GM19324 (cell line): ENCODE measurements at regions not wholly inside any gene's neighbourhood (a gene's known extent, or its start where the extent isn't known, plus 50 kb on each side); places are given as distances from the start of the nearest gene placed in this dataset.
"Not testable (repeated sequence)": the region's sequence is repeated elsewhere in the genome, so short reads cannot be mapped to it uniquely, and the experiment has no call there.

Source experiments
- ATAC-seq: cut with Tn5 transposase; IDR thresholded peaks from one replicate; pipeline ENCODE4 v1.9.1; 2021; ENCODE audit warnings: mild to moderate bottlenecking, moderate library complexity; ENCODE audit not compliant: unreplicated experiment, low FRiP score

DNA sequence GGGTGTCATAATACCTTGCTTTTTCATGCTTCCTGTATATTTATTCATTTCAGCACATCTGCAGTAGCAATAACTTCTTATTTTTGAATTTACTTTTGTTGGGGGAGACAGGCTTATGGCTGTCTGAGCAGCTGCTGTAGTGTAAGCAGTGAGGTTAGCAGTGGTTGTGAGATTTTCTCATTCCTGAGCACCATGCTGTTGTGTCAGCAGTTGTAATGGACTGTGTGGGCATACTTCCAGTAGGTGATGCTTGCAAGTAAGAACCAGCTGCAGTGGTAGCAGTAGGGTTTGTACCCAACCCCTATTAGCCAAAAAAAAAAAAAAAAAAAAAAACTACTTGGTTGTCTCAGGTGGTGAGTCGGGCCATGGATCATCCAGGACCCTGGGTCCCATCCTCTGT is 311.6 kb downstream of the NUF2 start:
- no peak for ATAC-seq

DNA sequence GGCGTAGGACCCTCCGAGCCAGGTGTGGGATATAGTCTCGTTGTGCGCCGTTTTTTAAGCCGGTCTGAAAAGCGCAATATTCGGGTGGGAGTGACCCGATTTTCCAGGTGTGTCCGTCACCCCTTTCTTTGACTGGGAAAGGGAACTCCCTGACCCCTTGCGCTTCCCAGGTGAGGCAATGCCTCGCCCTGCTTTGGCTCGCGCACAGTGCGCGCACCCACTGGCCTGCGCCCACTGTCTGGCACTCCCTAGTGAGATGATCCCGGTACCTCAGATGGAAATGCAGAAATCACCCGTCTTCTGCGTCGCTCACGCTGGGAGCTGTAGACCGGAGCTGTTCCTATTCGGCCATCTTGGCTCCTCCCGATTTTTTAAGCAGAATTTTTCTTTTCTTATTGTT is 323.9 kb downstream of the NUF2 start:
- ATAC-seq: not testable (repeated sequence)

GRCh38 chr1:163650624-163651023 is 328.9 kb downstream of the NUF2 start:
- ATAC-seq: no peak

- ATAC-seq: no peak
Measured at GRCh38 chr1:163652441-163652840, 330.7 kb downstream of the NUF2 start.

- ATAC-seq: no peak
Measured at GRCh38 chr1:163655565-163655964, 333.8 kb downstream of the NUF2 start.

- no peak for ATAC-seq
Measured at GRCh38 chr1:163656095-163656759, 334.5 kb downstream of the NUF2 start.

GRCh38 chr1:163657719-163658118 is 336.0 kb downstream of the NUF2 start:
- ATAC-seq: no peak

- no peak for ATAC-seq
Measured at GRCh38 chr1:163661391-163661790, 339.6 kb downstream of the NUF2 start.

DNA sequence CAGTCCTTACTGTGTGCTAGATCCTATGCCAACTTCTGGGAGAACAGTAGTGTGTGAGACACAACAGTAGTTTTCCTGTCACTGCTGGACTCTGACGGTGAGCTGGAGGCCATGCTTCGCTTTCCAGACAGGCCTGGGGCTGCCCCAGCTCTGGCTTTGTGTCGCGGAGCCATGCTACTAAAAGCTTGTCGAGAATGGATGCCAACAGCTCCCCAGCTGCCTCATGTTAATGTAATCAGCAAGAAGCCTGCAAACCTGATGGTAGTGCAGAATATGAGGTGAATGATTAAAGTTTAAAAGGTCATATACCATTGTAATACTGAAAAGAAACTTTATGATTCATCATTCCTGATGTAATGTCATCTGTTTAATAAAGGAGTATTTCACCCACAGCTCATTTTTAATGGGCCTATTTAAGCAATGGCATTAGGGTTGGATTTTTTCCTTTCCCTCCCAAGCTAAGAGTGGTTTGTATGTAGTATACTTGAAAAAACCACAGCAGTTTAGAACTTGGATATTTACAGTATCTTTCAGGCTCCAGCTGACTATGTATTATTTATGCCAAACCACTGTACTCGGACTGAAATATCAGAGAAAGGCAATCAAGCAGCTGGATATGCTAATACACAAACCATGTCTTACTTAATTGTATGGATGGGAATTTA is 343.0 kb downstream of the NUF2 start:
- ATAC-seq: no peak

GRCh38 chr1:163668472-163668871 is 346.7 kb downstream of the NUF2 start:
- no peak for ATAC-seq

GRCh38 chr1:163670989-163671757 is 349.4 kb downstream of the NUF2 start:
- ATAC-seq: no peak

DNA sequence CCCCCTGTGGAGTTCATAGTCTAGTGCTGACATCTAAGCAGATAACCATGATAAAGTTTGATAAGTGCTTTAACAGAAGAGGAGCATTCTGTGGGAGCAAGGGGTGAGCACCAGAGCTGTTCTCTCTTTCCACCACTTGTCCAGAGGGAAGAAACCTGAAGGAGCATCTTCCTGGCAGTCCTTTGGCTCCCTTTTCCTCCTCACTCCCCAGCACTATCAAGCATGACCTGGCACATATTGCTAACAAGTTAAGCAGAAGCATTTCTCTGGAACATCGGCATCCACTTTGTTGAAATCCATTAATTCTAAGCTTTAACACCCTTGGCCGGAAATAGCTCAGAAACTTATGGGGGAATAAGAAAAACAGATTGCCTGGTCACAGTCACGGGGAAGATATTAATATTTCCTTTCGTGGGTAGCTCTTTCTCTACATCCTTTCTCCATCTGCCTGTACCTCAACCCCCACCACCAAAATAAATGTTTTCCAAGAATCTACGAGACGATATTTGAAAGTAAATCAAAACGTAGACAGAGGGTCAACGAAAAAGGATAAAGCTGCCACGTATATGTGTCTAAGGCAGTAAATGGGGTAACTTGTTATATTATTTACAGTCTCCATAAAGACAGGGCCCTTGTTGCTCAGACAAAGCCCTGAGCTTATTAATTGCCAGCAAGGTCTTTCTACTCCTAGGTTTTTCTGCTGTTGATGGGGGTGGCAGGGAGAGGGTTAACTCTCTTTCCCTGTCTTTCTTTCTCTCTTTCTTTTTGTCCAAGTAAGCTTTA is 351.4 kb downstream of the NUF2 start:
- no peak for ATAC-seq

- no peak for ATAC-seq
Measured at GRCh38 chr1:163673759-163674151, 352.0 kb downstream of the NUF2 start.

DNA sequence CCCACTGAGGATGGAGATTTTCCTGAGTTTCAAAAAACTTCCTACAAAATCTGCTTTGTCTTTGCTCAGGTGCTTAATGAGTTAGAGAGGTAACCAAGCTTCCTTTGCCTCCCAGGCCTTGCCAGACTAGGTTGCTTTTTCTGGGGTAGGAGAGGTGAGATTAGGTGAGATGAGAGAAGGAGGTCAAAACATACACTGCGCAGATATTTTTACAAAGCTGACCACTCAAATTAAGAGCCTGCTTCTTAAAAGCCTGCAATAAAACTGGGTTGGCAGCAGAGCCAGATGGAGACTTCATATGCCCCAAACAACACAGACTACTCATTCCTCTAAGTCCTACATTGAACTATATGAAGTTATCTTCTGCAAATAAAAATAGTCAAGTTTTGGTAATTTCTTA is 352.5 kb downstream of the NUF2 start:
- no peak for ATAC-seq

- ATAC-seq: no peak
Measured at GRCh38 chr1:163684785-163685184, 363.0 kb downstream of the NUF2 start.

- no peak for ATAC-seq
Measured at GRCh38 chr1:163692266-163692665, 370.5 kb downstream of the NUF2 start.

GRCh38 chr1:163697137-163697536 is 375.4 kb downstream of the NUF2 start:
- no peak for ATAC-seq

DNA sequence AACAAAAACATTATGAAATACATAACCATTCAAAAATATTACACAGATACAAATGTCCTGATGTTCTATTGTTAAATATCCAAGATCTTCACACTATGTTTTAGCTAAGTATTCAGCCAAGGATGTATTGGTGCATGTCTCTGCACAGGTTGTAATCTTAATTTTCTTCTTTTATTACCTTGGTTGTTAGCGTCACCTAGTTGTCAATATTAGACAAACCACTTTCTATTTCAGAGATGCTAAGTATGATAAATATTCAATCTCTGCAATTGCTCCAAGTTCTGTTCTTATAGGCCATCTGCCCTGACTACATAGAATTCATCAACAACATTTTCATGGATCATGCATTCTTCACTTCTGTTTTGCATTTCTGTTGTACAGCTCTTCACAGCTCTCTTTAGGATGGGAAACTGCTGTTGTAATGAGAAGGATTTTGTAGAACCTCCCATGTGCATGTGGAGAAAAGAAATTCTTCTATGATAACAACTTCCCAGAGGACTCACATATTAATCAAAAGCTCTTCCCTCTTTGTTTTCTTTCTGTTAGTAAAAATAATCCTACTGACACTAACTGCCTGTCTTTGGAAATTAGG is 380.1 kb downstream of the NUF2 start:
- no peak for ATAC-seq

GRCh38 chr1:163703794-163704193 is 382.0 kb downstream of the NUF2 start:
- ATAC-seq: no peak

DNA sequence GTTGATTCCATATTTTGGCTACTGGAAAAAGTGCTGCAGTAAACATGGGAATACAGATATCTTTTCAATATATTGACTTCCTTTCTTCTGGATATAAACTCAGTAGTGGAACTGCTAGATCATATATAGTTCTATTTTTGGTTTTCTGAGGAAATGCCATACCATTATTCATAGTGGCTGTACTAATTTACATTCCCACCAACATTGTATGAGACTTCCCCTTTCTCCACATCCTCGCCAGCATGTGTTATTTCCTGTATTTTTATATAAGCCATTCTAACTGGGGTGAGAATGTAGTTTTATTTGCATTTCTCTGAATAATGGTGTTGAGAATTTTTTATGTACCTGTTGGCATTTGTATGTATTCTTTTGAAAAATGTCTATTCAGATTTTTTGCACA is 385.2 kb downstream of the NUF2 start:
- no peak for ATAC-seq

- ATAC-seq: no peak
Measured at GRCh38 chr1:163709636-163710035, 387.9 kb downstream of the NUF2 start.
